Kidney capillary endothelial cell (primary cell): ENCODE measurements at regions not wholly inside any gene's neighbourhood (a gene's known extent, or its start where the extent isn't known, plus 50 kb on each side); places are given as distances from the start of the nearest gene placed in this dataset.

Experiments
- DNase-seq: peaks from one replicate; pipeline ENCODE4 v3.0.0-alpha.2; 2018; ENCODE audit warnings: low spot score

DNA sequence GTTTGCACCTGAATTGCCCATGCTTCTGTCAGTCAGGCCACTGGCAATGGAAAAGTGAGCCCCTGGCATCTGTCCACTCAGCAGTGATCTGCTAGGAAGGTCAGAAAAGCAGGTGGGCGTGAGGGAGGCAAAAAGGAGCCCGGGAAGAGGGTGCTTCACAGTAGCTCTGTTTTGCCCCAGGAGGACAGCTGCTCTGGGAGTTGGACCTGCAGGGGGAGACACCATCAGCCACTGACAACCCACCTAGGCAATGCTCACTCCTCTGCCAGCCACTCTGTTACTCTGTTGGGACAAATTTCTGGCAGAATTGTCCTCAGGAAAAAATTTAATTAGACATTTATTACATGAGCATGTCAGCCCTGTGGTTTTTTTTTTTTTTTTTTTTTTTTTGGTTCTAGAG, 146.4 kb downstream of the LRIG2 start:
- DNase-seq: no peak

GRCh38 chr1:113219828-113220227, 146.8 kb downstream of the LRIG2 start:
- DNase-seq: no peak

GRCh38 chr1:113223040-113223439, 150.0 kb downstream of the LRIG2 start:
- no peak for DNase-seq

DNA sequence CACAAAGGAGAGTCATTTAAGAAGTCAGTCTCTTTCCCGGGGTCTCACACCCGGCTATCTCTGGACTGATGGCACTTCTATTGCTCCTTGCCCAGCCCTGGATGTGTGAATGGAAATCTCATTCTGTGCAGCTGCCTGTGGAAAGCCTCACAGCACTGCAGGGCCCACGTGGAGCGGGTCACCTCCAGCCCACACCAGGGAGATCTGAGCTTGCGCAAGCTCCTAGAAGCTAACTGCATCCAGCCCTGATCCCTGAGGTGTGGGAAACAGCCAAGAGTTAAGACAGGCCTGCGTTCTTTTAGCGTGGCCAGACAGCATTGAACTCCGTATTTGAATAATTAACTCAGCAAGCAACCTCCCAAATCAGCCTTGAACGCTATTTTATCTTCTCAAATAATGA, 150.5 kb downstream of the LRIG2 start:
- no peak for DNase-seq

- no peak for DNase-seq
Observed at GRCh38 chr1:113226148-113226547, 153.2 kb downstream of the LRIG2 start.

DNA sequence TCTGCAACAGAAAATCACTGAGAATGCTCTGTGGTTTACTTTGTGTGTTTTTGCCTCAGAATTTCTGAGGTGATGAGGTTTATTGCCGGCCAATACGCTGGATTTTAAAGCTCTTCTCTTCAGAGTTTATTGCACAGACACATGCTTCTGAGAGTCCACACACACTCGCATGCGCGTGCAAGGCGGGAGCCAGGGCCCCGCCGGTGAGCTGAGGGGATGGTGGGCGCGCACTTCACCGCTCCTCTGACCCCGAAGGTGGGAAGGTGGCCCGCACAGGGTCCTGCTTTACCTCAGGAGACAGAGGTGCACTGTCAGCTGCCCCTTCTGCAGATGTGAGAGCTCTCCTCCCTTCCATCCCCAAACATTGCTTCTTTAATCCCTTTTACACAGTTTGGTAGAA, 158.4 kb upstream of the MAGI3 start:
- no peak for DNase-seq

- no peak for DNase-seq
Observed at GRCh38 chr1:113233441-113233840, 156.9 kb upstream of the MAGI3 start.

- no peak for DNase-seq
Observed at GRCh38 chr1:113241237-113241636, 149.1 kb upstream of the MAGI3 start.

DNA sequence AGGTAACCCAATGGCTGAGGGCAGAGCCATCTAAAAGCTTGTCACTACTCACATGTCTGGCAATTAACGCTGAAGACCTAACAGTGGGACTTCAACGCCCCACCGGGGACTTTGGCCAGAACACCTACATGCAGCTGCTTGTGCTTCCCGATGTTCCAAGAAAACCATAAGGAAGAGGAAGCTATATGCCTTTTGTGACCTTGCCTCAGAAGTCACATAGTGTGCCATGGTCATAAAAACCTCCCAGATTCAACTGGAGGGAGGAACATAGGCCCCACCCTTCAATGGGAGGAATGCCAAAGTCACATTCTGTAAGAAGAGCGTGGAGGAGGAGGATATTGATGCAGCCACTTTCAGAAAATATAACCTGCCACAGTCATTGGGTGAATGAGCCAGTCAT, 147.8 kb upstream of the MAGI3 start:
- DNase-seq: no peak

- DNase-seq: no peak
Observed at GRCh38 chr1:113243529-113243928, 146.8 kb upstream of the MAGI3 start.

- no peak for DNase-seq
Observed at GRCh38 chr1:113244112-113244820, 146.0 kb upstream of the MAGI3 start.

DNA sequence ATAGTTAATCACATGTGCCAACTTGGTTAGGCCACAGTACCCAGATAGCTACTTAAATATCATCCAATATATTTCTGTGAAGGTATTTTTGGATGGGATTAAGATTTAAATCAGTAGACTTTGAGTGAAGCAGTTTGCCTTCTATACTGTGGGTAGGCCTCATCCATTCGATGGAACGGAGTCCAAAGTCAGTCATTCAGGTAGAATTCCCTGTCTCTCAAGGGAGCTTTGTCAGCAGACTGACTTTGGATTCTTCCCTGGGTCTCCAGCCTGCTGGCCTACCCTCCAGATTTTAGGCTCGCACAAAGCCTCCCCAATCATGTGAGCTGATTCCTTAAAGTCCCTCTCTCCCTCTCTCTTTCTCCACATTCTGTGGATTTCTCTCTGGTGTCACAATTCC, 145.1 kb upstream of the MAGI3 start:
- no peak for DNase-seq

- no peak for DNase-seq
Observed at GRCh38 chr1:113246929-113247328, 143.4 kb upstream of the MAGI3 start.

DNA sequence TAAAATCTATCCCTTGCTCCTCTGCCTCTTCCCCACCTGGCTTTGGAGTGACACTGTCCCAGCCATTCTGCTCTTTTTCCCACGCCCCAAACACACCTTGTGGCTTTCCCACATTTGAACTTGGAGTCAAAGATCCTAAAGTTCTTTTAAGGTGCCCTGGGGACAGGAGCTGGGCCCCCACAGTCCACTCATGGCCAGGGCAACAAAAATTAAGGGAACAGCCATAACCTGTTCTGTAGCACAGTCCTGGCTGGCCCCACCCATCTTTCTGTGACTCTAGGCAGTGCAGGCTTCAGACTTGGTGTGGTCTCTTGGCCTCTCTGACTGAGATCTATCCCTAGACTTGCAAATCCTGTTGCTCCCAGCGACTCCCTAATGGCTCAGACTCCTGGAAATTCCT, 143.0 kb upstream of the MAGI3 start:
- no peak for DNase-seq

GRCh38 chr1:113247782-113248181, 142.5 kb upstream of the MAGI3 start:
- DNase-seq: no peak

- DNase-seq: no peak
Observed at GRCh38 chr1:113248494-113248893, 141.8 kb upstream of the MAGI3 start.

DNA sequence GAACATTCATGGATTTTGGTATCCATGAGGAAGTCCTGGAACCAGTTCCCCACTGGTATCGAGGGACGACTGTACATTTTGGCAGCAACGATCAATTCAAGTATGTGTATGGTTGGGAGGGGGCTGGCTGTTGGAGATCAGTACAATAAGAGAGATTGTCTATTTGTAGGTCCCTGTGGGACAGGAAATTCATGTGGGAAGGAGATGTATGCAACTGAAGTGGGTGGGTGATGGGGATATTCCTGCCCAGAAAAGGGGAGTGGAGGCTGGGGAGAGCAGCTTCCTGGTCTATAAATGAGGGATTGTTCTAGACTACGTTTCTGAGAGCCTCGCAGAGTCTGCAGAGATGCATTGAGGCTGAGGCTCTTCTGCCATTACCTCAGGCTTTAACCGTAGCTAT, 140.2 kb upstream of the MAGI3 start:
- no peak for DNase-seq

DNA sequence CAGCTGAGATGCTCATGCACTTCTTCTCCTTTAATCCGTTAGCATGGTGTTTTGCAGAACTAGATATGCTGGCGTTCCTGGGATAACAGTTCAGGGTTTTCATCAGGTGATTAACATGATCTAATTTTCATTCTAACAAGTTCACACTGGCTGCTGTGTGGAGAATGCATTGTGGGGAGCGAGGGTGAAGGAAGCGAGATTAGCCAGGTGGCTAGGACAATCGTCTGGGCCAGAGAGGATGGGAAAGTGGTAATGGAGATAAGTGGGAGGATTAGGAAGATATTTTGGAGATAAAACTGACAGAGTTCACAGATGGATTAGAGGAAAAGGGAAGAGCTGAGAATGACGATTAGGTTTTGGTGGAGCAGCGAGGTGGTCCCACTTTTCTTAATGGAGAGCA, 138.1 kb upstream of the MAGI3 start:
- no peak for DNase-seq

DNA sequence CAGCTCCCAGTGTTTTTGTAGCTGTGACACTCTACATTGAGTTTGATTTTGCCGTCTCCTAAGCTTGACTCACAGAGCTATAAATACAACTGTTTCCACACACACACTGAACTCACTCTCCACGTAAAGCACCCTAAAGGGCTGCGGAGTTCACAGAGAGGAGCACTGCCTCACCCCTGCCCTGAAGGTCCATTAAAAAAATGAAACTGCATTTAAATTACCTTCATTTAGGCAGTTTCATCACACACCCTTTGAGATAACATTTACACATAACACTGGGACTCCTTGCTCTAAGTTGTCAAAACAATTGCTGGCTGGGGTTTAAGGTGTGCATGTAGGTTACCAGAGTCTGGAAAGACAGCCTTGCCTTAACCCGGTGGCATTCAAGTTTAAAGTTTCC, 137.1 kb upstream of the MAGI3 start:
- DNase-seq: no peak

DNA sequence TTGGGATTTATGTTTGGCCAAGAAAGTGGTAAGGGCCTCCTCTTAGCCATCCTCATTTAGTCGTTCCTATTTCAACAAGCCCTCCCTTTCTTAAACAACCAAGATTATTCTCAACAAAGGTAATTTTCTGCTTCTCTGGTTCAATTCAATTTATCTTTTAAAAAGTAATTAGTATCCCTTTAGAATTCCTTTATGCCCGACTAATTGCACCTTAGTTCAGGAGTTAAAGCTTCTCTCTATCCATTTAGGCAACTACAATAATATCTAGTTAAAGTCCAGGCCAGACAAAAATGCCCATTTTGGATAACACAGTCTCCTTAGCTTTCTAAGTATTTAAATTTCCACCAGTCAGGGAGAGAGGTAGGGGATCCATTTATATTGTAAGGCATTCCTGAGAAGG, 136.7 kb upstream of the MAGI3 start:
- DNase-seq: no peak

DNA sequence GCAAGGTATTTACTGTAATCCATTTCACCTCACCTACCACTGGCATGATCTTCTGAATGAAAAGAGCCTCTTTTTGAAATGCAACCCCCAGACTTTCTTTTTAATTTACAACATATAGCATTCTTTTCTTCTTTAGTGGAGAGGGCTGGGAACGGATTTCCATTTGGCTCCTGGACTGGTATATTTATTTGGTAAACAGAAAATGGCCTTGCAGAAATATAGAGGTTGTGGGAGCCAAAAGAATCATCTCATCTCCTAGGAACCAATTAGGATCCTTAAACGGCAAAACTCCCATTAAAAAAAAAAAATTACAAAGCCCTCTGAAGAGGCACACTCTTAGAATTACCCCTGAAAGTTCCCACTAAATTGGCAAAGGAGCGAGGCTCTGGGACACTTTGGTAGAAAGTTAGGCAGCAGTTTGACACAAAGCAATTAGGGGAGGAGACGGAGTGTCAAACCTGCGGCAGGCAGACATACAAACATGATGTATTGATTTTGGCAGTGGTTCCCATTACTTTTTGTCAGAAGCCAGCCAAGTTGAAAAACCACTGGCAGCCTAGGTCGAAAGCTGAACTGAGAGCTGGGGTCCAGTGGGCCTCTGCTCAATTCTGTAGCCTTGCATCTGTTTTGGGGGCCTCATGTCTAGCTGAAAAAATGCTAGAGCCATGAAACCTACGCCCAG, 135.1 kb upstream of the MAGI3 start:
- DNase-seq: no peak

DNA sequence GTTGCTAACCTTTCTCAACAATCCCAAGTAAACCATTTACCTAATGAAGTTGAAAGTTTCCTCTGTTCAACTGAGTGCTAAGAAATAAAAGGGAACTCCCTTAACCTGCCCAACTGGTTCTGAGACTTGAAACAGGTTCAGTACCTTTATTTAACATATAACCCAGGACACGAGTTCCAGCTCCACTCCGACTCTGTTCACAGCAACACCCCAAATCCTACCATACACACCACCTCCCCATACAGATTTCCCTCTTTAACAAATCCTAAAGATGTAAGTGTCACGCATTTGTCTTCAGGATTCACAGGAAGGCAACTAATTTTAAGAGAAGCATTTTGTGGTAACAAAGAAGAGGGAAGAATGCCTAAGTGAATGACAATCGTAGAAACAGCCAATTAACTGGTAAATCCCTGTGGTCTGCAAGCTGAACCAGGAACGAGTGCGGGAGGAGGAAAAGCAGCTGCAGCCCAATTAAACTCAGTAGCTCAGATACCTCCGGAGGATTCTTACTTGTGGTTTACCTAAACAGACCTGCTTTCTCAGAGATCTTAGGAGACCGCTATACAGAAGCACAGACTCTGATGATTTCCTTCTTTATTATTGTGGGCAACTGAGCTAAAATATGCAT, 134.5 kb upstream of the MAGI3 start:
- no peak for DNase-seq

DNA sequence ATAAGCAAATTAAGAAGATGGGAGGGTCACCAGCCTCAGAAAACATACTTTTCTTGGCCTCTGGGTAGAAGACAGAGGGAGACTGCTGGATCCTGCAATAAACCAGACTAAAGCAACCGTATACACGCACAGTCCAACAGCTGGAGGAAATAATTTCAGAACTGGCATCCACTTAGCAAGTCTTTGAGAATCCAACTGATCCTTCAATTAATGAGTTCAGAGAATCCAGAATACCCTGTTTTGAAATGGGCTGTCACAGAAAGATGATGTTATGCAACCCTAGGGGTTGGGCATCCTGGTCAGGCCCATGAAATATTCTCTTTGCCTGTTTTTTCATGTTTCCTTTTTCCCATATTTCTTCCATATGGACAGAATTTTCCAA, 134.0 kb upstream of the MAGI3 start:
- no peak for DNase-seq

DNA sequence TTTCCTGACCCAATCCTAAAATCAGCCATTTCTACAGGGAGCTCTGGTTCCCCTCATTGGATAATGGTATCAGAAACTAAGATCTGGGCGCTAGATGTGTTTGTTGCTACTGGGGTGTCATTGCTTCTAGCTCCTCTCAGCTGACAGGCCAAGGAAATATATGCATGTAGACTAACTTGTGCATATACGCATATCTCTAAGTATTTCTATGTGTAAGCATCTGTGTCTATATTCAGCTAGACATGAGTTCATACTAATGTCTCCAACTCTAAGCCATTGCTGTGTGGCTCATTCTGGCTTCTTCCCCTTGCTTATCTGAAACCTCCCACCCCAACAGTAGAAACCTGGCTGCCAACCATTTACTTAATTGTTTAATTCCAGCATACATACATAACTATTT, 130.3 kb upstream of the MAGI3 start:
- DNase-seq: no peak
